HG02678 (cell line): ENCODE measurements at regions not wholly inside any gene's neighbourhood (a gene's known extent, or its start where the extent isn't known, plus 50 kb on each side); places are given as distances from the start of the nearest gene placed in this dataset.

ENCODE experiments used
- ATAC-seq: cut with Tn5 transposase; IDR thresholded peaks from one replicate; pipeline ENCODE4 v1.9.1; 2021; ENCODE audit warnings: mild to moderate bottlenecking, moderate library complexity; ENCODE audit not compliant: unreplicated experiment

- no peak for ATAC-seq
These were observed 100.8 kb upstream of the WASF3 start for GRCh38 chr13:26456650-26457049.

GRCh38 chr13:26457212-26457611 lies 100.3 kb upstream of the WASF3 start:
- ATAC-seq = no peak

GRCh38 chr13:26458196-26458749 lies 99.2 kb upstream of the WASF3 start:
- no peak for ATAC-seq

DNA sequence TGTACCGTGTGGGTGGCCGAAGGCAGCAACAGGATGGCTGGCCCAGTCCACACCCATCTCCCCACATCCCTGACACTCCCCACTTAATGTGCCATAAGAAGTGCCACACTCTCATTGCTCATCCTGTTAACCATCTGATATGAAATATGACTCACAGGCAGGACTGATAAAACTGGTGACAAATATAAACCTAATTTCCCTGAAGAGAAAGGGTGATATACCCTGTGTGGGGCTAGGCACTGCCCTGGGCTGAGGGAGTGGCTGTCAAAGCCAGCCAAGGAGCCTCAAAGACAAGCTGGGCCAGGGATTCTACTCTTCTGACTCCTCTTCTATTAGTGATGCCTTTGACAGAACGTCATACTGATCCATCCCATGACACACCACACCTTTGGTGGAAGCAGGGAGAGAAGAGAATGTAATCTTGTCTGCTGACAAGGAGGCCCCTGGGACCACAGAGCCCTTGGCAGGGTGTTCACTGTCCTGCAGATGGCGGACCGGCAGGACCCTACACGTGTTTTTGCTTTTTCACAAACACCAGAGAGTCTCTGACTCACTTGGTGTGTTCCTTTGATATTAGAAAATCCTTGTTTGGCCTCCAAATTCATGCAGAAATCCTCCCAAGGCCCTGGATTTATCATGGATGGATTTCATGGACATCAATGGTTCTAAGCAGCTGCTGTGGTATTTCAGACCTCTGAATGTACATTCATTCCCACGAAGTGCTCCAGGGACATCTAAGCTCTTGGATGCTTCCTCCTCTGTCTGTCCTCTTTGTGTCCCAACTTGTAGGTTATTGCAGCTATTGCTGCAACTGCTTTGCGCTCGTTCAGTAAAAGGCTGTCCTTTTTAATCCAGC lies 98.0 kb upstream of the WASF3 start:
- no peak for ATAC-seq

GRCh38 chr13:26460648-26461047 lies 96.8 kb upstream of the WASF3 start:
- no peak for ATAC-seq

DNA sequence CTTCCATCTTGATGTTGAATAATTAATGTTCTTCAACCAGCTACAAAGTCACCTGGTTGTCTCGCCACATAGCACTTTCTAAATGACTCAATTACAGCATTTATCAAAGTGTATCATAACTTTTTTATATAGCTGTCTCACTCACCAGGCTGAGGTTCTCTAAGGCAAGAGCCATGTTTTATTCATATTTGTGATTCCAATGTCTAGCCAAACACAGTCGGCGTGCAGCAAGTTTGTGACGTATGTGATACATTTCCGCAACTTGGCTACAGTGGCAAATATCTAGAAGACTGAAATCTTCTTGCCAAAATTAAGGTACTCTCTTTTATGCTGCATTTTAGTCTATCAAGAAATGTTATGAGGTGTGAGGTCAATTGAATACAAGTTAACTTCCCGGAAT lies 94.2 kb upstream of the WASF3 start:
- ATAC-seq = no peak

DNA sequence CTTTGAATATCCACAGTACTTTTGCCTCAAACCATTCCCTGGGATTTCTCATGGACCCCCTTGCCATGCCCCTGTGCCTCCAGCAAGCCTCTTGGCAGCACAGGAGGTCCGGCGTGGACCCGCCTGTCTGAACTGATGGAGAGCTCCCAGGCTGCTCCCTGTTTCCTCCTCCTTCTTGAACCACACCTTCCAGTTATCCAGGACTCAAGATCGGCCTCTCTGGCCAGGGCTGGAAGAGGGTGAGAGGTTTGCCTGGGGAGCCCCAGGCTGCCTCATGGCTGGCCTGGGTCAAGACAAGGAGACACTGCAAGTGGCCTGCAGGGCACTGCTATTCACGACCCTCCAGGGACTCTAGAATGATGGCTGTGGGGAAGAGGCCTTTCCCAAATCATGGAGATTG lies 93.6 kb upstream of the WASF3 start:
- ATAC-seq = no peak

- no peak for ATAC-seq
These were observed 92.0 kb upstream of the WASF3 start for GRCh38 chr13:26465514-26465913.

DNA sequence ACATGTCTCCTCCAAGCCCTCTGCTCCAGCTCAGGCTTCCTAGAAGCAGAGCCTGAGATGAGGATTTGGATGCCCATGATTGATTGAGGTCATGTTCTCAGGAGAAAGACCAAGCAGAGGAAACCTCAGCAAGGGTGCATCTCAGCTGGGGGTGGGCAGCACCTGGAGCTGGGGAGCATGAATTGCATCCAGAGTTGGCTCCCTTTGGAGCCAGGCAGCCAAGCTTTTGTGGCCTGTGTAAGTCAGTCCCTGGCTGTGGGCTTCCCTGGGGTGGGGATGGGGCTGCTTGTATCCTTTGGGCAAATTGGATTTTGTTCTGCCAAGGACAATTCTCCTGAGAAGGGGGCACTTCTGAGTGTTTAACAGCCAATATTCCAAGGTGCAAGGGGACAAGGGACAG lies 91.5 kb upstream of the WASF3 start:
- ATAC-seq = no peak

DNA sequence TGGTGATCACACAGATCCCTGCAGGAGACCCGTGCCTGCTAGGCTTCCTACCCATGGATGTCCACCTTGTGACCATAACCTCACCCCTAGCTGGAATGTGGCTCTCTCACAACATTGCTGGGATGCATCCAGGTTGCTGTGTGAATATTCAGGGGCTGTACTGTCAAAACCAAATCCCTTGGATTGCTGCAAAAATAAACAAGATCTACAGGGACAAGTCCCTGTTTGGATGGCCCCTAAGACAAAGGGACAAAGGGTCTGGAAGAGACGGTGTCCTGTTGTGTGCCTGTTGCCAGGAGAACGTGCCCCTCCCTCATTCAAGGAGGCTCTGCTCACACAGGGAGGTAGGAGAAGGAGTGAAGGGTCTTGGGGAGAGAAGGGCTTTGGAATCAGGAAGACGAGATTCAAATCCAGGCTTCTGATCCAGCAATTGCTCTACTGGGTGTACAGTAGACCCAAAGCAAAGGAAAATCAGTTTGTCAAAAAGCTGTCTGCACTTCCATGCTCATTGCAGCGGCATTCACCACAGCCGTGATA lies 89.2 kb upstream of the WASF3 start:
- ATAC-seq = no peak

GRCh38 chr13:26469602-26470001 lies 87.9 kb upstream of the WASF3 start:
- no peak for ATAC-seq

- ATAC-seq = no peak
These were observed 85.7 kb upstream of the WASF3 start for GRCh38 chr13:26471807-26472206.

GRCh38 chr13:26473571-26474230 lies 83.8 kb upstream of the WASF3 start:
- ATAC-seq = no peak

DNA sequence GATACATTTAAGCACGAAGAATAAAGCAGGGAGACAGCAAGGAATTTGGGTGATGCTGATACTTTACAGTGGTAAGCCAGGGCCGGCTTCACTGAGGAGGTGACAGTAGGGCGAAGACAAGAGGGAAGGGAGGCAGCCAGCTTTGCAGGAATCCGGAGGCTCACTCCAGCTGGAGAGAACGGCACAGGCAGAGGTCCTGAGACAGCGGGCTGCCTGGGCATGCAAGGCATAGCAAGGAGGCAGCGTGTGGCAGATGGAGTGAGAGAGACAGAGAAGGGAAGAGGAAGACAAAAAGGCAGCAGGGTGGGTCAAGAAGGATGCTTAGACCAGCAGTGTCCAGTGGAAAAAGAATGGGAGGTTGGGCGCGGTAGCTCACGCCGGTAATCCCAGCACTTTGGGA lies 83.2 kb upstream of the WASF3 start:
- ATAC-seq = no peak

- no peak for ATAC-seq
These were observed 82.0 kb upstream of the WASF3 start for GRCh38 chr13:26475176-26476110.

GRCh38 chr13:26476111-26476781 lies 81.2 kb upstream of the WASF3 start:
- no peak for ATAC-seq

DNA sequence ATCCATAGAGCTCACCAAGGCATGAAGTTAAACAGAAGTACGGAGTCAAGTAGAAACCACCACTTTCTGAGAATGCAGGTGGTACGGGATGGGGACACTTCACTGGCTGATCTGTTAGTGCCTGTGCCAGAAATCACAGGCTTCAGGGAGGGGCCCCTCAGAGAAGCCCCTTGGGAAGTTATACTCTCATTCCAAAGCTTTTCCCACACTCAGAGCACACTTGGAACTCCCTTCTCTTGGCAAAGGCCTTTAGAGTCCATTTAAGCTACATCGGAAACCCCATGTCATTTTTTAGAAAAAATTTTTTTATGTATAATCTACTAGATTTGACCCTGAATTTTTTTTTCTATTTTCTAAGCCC lies 80.7 kb upstream of the WASF3 start:
- no peak for ATAC-seq

DNA sequence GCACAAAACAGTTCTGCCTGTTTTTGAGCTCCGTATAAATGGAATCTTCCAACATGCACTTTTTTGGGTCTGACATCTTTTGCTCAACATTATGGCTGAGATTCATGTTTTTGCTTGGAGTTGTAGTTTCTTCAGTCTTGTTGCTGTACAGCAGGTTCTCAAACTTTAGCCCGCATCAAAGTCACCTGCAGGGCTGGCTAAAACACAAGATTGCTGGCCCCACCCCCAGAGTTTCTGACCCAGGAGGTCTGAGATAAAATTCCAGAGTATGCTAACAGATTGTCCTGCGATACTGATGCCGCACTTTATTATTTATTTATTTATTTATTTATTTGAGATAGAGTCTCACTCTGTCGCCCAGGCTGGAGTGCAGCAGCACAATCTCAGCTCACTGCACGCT lies 79.8 kb upstream of the WASF3 start:
- ATAC-seq = no peak

DNA sequence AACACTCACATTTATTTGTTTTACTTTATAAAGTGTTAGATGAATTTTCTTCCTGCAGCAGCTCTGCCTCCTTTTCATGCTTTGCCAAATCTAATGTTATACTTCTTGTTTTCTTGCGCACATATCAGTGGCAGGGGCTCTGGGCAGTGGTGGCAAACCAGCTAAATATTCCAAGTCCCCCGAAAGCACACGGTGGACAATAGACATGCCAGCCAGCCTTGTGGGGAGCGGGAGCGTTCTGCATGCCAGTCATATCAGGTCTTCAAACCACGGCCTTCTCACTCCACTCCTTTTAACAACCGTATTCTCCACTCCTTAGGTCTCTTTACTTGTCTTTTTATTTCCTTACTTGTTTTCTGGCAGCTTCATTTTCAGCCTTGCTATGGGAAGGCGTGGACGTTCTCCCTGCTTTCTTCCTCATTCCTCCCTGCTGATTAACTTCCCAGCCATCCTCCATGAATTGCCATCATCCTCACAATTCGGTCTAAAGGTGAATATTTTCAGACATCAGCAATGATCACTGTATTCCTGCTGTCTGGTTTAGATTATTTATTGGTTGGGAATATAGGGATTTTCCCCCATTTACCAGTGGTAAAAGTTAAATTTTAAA lies 77.1 kb upstream of the WASF3 start:
- no peak for ATAC-seq
